Fibroblast of lung (primary cell): ENCODE measurements at regions not wholly inside any gene's neighbourhood (a gene's known extent, or its start where the extent isn't known, plus 50 kb on each side); places are given as distances from the start of the nearest gene placed in this dataset.
"Not testable (repeated sequence)": the region's sequence is repeated elsewhere in the genome, so short reads cannot be mapped to it uniquely, and the experiment has no call there.

Experiments used
- DNase-seq, 2 donors: peaks; one replicate each; pipeline versions ENCODE4 v3.0.0 to v3.0.0-alpha.2; 2010; ENCODE audit warnings: low read depth in 2 of 2
- H2AFZ ChIP-seq: 2 replicates; pipeline ENCODE4 v1.5.1; 2012; ENCODE audit warnings: low read length, control low read depth, inconsistent platforms
- H3K27ac ChIP-seq: 2 replicates; pipeline ENCODE4 v1.5.1; 2011; ENCODE audit warnings: low read length, control low read depth; ENCODE audit not compliant: insufficient read depth
- H3K27me3 ChIP-seq: 2 replicates; pipeline ENCODE4 v1.5.1; 2011; ENCODE audit warnings: mild to moderate bottlenecking, low read length; ENCODE audit not compliant: control insufficient read depth, insufficient read depth
- H3K36me3 ChIP-seq: 2 replicates; pipeline ENCODE4 v1.5.1; 2011; ENCODE audit warnings: low read length; ENCODE audit not compliant: control insufficient read depth, insufficient read depth
- H3K4me1 ChIP-seq: 2 replicates; pipeline ENCODE4 v1.5.1; 2011; ENCODE audit warnings: low read length; ENCODE audit not compliant: control insufficient read depth, insufficient read depth; ENCODE audit errors: extremely low read depth
- H3K4me2 ChIP-seq: 2 replicates; pipeline ENCODE4 v1.5.1; 2011; ENCODE audit warnings: low read length, control low read depth; ENCODE audit not compliant: insufficient read depth; ENCODE audit errors: extremely low read depth
- H3K4me3 ChIP-seq, 4 experiments: fragments of 200-600 bp in 1 of 4; sonication (generic) in 1 of 4; replicated peaks in 1 of 4; 2 replicates each; pipeline ENCODE4 v1.5.1; 2011 to 2016; ENCODE audit warnings: low read length in 4 of 4, low read depth in 3 of 4, mild to moderate bottlenecking in 3 of 4, control low read depth in 2 of 4, inconsistent platforms in 1 of 4, mixed read lengths in 1 of 4; ENCODE audit not compliant: insufficient read depth in 1 of 4; ENCODE audit errors: control extremely low read depth in 1 of 4
- H3K79me2 ChIP-seq: 2 replicates; pipeline ENCODE4 v1.5.1; 2012; ENCODE audit warnings: mild to moderate bottlenecking, low read length, inconsistent platforms; ENCODE audit not compliant: control insufficient read depth, insufficient read depth
- H3K9ac ChIP-seq: 2 replicates; pipeline ENCODE4 v1.5.1; 2011; ENCODE audit warnings: mild to moderate bottlenecking, low read length, control low read depth; ENCODE audit not compliant: insufficient read depth
- H3K9me3 ChIP-seq: 2 replicates; pipeline ENCODE4 v1.5.1; 2012; ENCODE audit warnings: low read depth, low read length; ENCODE audit not compliant: control insufficient read depth, insufficient read depth
- H4K20me1 ChIP-seq: 2 replicates; pipeline ENCODE4 v1.5.1; 2011; ENCODE audit warnings: low read length; ENCODE audit not compliant: control insufficient read depth, insufficient read depth; ENCODE audit errors: extremely low read depth
- EZH2 ChIP-seq: IDR thresholded peaks from 2 replicates; pipeline ENCODE4 v1.5.1; 2012; ENCODE audit warnings: low read length, control low read depth, mild to moderate bottlenecking; ENCODE audit errors: missing control alignments
- TF ChIP-seq, protein P1 (sequence below), 2 donors: IDR thresholded peaks in 1 of 2; conservative IDR thresholded peaks in 1 of 2; 1 replicate in 1 of 2; 2 replicates in 1 of 2; pipeline ENCODE4 v1.5.1; 2011 to 2012; ENCODE audit warnings: low read length in 2 of 2, control low read depth in 1 of 2, inconsistent platforms in 1 of 2, low read depth in 1 of 2, mild to moderate bottlenecking in 1 of 2

- H3K4me1 ChIP-seq, result no peaks in the 10 kb centered on the region
- no peaks in the 10 kb centered on the region for H3K9me3 ChIP-seq
- no peak overlapping the region for H3K27ac ChIP-seq
- H2AFZ ChIP-seq, result no peak overlapping the region
- no peaks in the 10 kb centered on the region for H3K36me3 ChIP-seq
- no peak overlapping the region for H3K9ac ChIP-seq
- no peak for TF ChIP-seq EZH2
- no peaks in the 10 kb centered on the region for H4K20me1 ChIP-seq
- H3K27me3 ChIP-seq, result no peaks in the 10 kb centered on the region
- H3K79me2 ChIP-seq, result peaks cover 2% of the 10 kb centered on the region
- H3K4me2 ChIP-seq, result no peak overlapping the region
- no peak for DNase-seq
- H3K4me3 ChIP-seq, result no peak overlapping the region
Observed at GRCh38 chr6:27143474-27144026, 104.0 kb upstream of the PRSS16 start.

DNA sequence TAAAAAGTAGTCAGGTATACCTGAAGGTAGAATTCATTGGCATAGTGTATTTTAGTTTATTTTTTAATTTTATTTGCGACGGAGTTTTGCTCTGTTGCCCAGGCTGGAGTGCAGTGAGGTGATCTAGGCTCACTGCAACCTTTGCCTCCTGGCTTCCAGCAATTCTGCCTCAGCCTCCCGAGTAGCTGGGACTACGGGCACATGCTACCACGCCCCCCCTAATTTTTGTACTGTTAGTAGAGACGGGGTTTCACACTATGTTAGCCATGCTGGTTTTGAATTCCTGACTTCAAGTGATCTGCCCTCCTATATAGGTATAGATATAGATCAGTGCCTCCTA is 102.8 kb upstream of the PRSS16 start:
- H3K4me2 ChIP-seq, result peak overlapping the region; percentile 97
- H3K9me3 ChIP-seq, result no peaks in the 10 kb centered on the region
- H3K4me1 ChIP-seq, result no peaks in the 10 kb centered on the region
- H3K9ac ChIP-seq, result no peak overlapping the region
- H2AFZ ChIP-seq, result no peak overlapping the region
- TF ChIP-seq, protein P1, sequence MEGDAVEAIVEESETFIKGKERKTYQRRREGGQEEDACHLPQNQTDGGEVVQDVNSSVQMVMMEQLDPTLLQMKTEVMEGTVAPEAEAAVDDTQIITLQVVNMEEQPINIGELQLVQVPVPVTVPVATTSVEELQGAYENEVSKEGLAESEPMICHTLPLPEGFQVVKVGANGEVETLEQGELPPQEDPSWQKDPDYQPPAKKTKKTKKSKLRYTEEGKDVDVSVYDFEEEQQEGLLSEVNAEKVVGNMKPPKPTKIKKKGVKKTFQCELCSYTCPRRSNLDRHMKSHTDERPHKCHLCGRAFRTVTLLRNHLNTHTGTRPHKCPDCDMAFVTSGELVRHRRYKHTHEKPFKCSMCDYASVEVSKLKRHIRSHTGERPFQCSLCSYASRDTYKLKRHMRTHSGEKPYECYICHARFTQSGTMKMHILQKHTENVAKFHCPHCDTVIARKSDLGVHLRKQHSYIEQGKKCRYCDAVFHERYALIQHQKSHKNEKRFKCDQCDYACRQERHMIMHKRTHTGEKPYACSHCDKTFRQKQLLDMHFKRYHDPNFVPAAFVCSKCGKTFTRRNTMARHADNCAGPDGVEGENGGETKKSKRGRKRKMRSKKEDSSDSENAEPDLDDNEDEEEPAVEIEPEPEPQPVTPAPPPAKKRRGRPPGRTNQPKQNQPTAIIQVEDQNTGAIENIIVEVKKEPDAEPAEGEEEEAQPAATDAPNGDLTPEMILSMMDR (conservative IDR thresholded peaks at IDR 0.05 in 1 of 2, IDR thresholded peaks at IDR 0.05 in 1 of 2; ENCODE audit: low read depth in 1 of 2, low read length in 2 of 2), result no peak
- no peak for TF ChIP-seq EZH2
- H3K36me3 ChIP-seq, result no peaks in the 10 kb centered on the region
- H3K27me3 ChIP-seq, result no peaks in the 10 kb centered on the region
- H3K27ac ChIP-seq, result no peak overlapping the region
- peak overlapping the region in 3 of 4 experiments; percentile 61 to 72 (median 67) for H3K4me3 ChIP-seq
- H4K20me1 ChIP-seq, result no peaks in the 10 kb centered on the region
- DNase-seq, result no peak
- peaks cover 2% of the 10 kb centered on the region for H3K79me2 ChIP-seq

DNA sequence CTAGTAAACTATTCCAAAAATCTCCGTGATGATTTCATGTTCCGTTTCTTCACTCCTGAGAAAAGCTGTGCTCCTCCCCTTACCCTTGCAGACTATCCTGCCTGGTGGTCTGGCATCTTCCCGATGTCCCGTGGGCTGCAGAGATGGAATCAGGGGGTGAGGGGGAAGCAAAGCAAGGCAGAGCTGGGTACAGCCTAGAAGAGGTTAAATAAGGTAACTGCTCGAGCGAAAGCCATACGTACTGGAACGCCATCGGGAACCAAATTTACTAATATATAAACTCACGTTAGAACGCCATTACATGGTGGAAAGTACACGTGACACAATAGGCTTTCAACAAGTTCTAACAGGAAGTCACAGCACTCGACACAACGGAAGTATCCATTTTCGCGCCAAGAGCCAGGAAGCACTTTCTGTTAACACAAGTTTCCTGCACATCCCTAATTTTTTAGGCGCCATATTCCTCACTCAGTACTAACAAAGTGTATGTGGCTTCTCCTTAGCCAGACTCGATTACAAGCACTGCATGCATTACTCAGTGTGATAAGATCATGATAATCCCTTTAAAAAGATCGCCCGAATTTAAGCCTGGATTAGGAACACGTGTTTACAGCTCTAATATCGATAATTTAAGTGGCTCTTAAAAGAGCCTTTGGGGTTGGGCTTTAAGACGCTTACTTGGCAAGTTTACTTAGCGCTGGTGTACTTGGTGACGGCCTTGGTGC is 101.6 kb upstream of the PRSS16 start:
- Histone ChIP-seq H3K27me3 (no peaks in the 10 kb centered on the region), H3K27ac (peak overlapping the region; percentile 86), H3K9ac (peak overlapping the region; percentile 62), H3K4me1 (no peaks in the 10 kb centered on the region), H3K79me2 (peaks cover 2% of the 10 kb centered on the region), H3K9me3 (no peaks in the 10 kb centered on the region), H3K36me3 (no peaks in the 10 kb centered on the region), H4K20me1 (no peaks in the 10 kb centered on the region), H2AFZ (peak overlapping the region; percentile 77), H3K4me3 (peak overlapping the region; percentile 61 to 72 (median 66)), H3K4me2 (peak overlapping the region; percentile 97)
- TF ChIP-seq, protein P1 (conservative IDR thresholded peaks at IDR 0.05 in 1 of 2, IDR thresholded peaks at IDR 0.05 in 1 of 2; ENCODE audit: low read depth in 1 of 2, low read length in 2 of 2), result no peak
- no peak for TF ChIP-seq EZH2
- DNase-seq, result peak; percentile 93 to 94

DNA sequence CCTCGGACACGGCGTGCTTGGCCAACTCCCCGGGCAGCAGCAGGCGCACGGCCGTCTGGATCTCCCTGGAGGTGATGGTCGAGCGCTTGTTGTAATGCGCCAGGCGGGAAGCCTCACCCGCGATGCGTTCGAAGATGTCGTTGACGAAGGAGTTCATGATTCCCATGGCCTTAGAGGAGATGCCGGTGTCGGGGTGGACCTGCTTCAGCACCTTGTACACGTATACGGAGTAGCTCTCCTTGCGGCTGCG is 101.1 kb upstream of the PRSS16 start:
- peak overlapping the region; percentile 62 for H3K9ac ChIP-seq
- H3K79me2 ChIP-seq, H2AFZ ChIP-seq, H3K36me3 ChIP-seq, H3K4me1 ChIP-seq, DNase-seq, H3K27me3 ChIP-seq, H3K9me3 ChIP-seq, H4K20me1 ChIP-seq: not testable (repeated sequence)
- H3K4me2 ChIP-seq, result peak overlapping the region; percentile 97
- H3K4me3 ChIP-seq, result peak overlapping the region; percentile 61 to 72 (median 66)
- peak overlapping the region; percentile 86 for H3K27ac ChIP-seq
